ENCODE measurements at regions not wholly inside any gene's neighbourhood (a gene's known extent, or its start where the extent isn't known, plus 50 kb on each side); places are given as distances from the start of the nearest gene placed in this dataset.

DNA sequence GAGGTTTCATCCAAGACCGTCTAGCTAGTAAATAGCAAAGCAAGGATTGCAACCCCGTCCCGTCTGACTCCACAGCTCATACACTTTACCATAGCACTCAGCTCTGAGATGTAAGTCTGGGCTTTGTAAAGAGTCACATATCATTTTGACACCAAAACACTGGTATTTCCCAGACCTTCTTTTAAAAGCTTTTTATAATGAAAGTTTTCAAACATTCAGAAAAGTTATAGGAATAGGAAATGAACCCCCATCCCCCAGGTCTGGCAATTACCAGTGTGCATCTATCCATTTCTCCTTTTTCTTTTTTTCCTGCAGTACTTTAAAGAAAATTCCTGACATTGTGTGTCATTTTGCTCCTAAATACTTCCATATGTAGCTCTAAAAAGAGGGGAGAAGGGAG is 183.6 kb upstream of the CCND2 start:
- TF ChIP-seq, protein P1, sequence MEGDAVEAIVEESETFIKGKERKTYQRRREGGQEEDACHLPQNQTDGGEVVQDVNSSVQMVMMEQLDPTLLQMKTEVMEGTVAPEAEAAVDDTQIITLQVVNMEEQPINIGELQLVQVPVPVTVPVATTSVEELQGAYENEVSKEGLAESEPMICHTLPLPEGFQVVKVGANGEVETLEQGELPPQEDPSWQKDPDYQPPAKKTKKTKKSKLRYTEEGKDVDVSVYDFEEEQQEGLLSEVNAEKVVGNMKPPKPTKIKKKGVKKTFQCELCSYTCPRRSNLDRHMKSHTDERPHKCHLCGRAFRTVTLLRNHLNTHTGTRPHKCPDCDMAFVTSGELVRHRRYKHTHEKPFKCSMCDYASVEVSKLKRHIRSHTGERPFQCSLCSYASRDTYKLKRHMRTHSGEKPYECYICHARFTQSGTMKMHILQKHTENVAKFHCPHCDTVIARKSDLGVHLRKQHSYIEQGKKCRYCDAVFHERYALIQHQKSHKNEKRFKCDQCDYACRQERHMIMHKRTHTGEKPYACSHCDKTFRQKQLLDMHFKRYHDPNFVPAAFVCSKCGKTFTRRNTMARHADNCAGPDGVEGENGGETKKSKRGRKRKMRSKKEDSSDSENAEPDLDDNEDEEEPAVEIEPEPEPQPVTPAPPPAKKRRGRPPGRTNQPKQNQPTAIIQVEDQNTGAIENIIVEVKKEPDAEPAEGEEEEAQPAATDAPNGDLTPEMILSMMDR (conservative IDR thresholded peaks at IDR 0.05; ENCODE audit: low read depth, low read length) = no peak
- TF ChIP-seq EZH2 (IDR thresholded peaks at IDR 0.05; ENCODE audit: borderline replicate concordance, low read depth, low read length, poor library complexity, severe bottlenecking) = no peak

All from A673 (cell line).